ENCODE measurements at regions not wholly inside any gene's neighbourhood (a gene's known extent, or its start where the extent isn't known, plus 50 kb on each side); places are given as distances from the start of the nearest gene placed in this dataset.
"Not testable (repeated sequence)": the region's sequence is repeated elsewhere in the genome, so short reads cannot be mapped to it uniquely, and the experiment has no call there.

DNA sequence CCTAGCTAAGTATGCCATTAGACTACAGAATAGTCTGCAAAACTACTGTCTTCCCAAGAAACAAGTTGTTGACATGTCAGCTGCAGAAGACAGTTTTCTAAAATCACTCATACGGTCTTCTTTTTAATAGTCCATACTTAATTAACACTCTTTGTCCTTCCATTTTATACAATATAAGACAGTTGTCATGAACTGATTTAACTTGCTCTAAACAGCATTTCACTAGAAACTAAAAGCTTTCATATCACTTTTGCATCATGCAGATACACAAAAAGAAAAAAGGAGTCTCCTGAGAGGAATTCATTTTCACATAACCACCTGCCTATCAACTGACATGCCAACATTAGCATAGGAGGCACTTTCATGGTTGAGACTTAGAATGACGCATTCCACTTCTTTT is 1159.6 kb upstream of the CHAC2 start:
- H3K4me3 ChIP-seq (ENCODE audit: low read depth, low read length), result no peak overlapping the region
- H3K9ac ChIP-seq, result no peak overlapping the region
- H3K4me1 ChIP-seq, result no peaks in the 10 kb centered on the region
- H3K27me3 ChIP-seq (ENCODE audit: control insufficient read depth, insufficient read depth, low read length), result no peaks in the 10 kb centered on the region
- TF ChIP-seq, protein P1, sequence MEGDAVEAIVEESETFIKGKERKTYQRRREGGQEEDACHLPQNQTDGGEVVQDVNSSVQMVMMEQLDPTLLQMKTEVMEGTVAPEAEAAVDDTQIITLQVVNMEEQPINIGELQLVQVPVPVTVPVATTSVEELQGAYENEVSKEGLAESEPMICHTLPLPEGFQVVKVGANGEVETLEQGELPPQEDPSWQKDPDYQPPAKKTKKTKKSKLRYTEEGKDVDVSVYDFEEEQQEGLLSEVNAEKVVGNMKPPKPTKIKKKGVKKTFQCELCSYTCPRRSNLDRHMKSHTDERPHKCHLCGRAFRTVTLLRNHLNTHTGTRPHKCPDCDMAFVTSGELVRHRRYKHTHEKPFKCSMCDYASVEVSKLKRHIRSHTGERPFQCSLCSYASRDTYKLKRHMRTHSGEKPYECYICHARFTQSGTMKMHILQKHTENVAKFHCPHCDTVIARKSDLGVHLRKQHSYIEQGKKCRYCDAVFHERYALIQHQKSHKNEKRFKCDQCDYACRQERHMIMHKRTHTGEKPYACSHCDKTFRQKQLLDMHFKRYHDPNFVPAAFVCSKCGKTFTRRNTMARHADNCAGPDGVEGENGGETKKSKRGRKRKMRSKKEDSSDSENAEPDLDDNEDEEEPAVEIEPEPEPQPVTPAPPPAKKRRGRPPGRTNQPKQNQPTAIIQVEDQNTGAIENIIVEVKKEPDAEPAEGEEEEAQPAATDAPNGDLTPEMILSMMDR (IDR thresholded peaks at IDR 0.05), result no peak
- H3K27ac ChIP-seq, result no peak overlapping the region
- H3K36me3 ChIP-seq (ENCODE audit: control insufficient read depth, insufficient read depth, low read length), result no peaks in the 10 kb centered on the region
- H2AFZ ChIP-seq, result no peak overlapping the region
- H3K4me2 ChIP-seq (ENCODE audit: low read length), result no peak overlapping the region
- no peaks in the 10 kb centered on the region for H3K79me2 ChIP-seq
- H3K9me3 ChIP-seq (ENCODE audit: control insufficient read depth, low read length), result no peaks in the 10 kb centered on the region

DNA sequence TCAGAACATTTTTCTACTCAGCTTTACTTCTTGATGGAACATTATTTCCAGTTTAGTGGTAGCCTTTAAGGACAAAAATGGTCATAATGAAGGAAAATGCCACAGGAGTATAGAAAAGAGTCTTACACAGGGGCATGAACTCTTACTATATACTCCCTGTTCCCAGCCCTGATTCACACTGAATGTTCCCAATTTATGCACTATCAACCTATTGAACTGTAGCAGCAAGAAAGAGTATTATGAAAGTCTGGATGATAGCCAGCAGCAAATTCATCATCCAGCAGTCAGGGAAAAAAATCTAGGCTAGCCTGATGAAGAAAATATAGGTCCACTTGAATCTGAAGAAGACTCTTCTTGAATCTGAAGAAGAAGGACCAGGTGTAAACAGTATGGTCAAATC is 1170.3 kb upstream of the CHAC2 start:
- TF ChIP-seq, protein P1 (IDR thresholded peaks at IDR 0.05), result no peak
- H2AFZ ChIP-seq, result no peak overlapping the region
- no peak overlapping the region for H3K4me3 ChIP-seq (ENCODE audit: low read depth, low read length)

DNA sequence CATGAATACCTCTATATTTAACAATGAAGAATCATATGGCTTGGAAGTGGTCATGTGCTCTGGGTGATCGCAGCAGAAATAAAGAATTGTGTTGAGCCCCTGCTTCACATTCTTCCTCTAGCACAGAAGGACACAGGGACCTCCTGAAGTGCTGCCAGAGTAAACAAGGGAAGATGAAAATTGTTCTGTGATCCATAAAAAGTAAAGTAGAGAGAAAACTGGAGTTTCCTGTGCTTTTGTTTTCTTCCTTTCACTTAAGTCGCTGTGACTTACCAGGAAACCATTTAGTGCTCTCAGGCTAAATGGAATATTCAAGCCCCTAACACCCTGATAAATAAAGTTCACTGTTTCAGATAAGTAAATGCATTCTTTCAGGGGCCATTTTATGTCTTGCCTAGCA is 1173.6 kb upstream of the CHAC2 start:
- no peak overlapping the region for H3K27ac ChIP-seq
- H2AFZ ChIP-seq, result no peak overlapping the region

More for the DNA sequence above, 1170.3 kb upstream of the CHAC2 start:
- Histone ChIP-seq H3K27me3 (ENCODE audit: control insufficient read depth, insufficient read depth, low read length) (no peaks in the 10 kb centered on the region), H3K79me2 (no peaks in the 10 kb centered on the region), H3K27ac (no peak overlapping the region), H3K36me3 (ENCODE audit: control insufficient read depth, insufficient read depth, low read length) (no peaks in the 10 kb centered on the region), H3K9ac (no peak overlapping the region), H3K4me1 (no peaks in the 10 kb centered on the region), H3K4me2 (ENCODE audit: low read length) (no peak overlapping the region), H3K9me3 (ENCODE audit: control insufficient read depth, low read length) (no peaks in the 10 kb centered on the region)

DNA sequence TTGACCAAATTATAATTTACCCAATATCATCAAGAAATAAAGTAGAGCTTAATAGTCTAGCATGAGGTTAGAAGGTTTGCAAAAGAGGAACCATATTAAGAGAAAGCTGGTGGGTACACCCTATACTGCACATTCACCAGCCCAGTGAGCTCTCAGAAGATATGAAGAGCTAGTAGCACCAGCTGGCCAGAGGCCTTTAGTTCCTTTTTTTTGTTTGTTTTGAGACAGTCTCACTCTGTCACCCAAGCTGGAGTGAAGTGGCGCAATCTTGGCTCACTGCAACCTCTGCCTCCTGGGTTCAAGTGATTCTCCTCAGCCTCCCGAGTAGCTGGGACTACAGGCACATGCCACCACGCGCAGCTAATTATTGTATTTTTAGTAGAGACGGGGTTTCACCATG is 1183.5 kb upstream of the CHAC2 start:
- not testable (repeated sequence) for H3K27ac ChIP-seq; H3K36me3 ChIP-seq (ENCODE audit: control insufficient read depth, insufficient read depth, low read length); H3K4me1 ChIP-seq; H3K4me3 ChIP-seq (ENCODE audit: low read depth, low read length); H3K9ac ChIP-seq; H3K9me3 ChIP-seq (ENCODE audit: control insufficient read depth, low read length); H3K4me2 ChIP-seq (ENCODE audit: low read length); H3K27me3 ChIP-seq (ENCODE audit: control insufficient read depth, insufficient read depth, low read length); H2AFZ ChIP-seq; H3K79me2 ChIP-seq

More for the DNA sequence above, 1173.6 kb upstream of the CHAC2 start:
- Histone ChIP-seq H3K9me3 (ENCODE audit: control insufficient read depth, low read length) (no peaks in the 10 kb centered on the region), H3K79me2 (no peaks in the 10 kb centered on the region), H3K4me2 (ENCODE audit: low read length) (no peak overlapping the region), H3K27me3 (ENCODE audit: control insufficient read depth, insufficient read depth, low read length) (no peaks in the 10 kb centered on the region), H3K9ac (no peak overlapping the region), H3K4me1 (no peaks in the 10 kb centered on the region), H3K4me3 (ENCODE audit: low read depth, low read length) (no peak overlapping the region), H3K36me3 (ENCODE audit: control insufficient read depth, insufficient read depth, low read length) (no peaks in the 10 kb centered on the region)
- TF ChIP-seq, protein P1 (IDR thresholded peaks at IDR 0.05), result no peak

DNA sequence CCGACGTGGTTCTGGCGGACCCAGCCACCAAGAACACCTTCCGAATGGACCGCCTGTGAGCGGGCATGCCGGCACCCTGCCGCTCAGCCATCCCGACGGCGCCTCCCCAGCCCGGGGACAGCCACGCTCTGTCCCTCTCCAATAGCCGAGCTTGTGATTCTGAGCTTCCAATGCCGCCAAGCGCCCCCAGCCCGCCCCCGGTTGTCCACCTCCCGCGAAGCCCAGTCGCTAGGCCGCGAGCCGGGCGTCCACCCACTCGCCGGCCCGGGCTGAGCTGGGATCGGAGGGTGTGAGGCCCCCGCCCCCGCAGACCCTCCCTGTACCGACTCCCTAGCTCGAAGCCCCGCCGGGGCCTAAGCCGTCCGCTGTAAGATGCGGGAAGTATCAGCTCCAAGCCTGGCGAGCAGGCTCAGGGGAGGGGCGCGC is 1195.1 kb upstream of the CHAC2 start:
- Histone ChIP-seq H3K9ac (no peak overlapping the region), H3K79me2 (no peaks in the 10 kb centered on the region), H3K27ac (no peak overlapping the region), H3K4me1 (no peaks in the 10 kb centered on the region), H3K4me2 (ENCODE audit: low read length) (no peak overlapping the region), H3K9me3 (ENCODE audit: control insufficient read depth, low read length) (no peaks in the 10 kb centered on the region), H2AFZ (no peak overlapping the region), H3K4me3 (ENCODE audit: low read depth, low read length) (no peak overlapping the region), H3K36me3 (ENCODE audit: control insufficient read depth, insufficient read depth, low read length) (no peaks in the 10 kb centered on the region), H3K27me3 (ENCODE audit: control insufficient read depth, insufficient read depth, low read length) (no peaks in the 10 kb centered on the region)
- TF ChIP-seq, protein P1 (IDR thresholded peaks at IDR 0.05), result no peak

Data from parathyroid adenoma (tissue), 2 donors.